ENCODE measurements at regions not wholly inside any gene's neighbourhood (a gene's known extent, or its start where the extent isn't known, plus 50 kb on each side); places are given as distances from the start of the nearest gene placed in this dataset.

DNA sequence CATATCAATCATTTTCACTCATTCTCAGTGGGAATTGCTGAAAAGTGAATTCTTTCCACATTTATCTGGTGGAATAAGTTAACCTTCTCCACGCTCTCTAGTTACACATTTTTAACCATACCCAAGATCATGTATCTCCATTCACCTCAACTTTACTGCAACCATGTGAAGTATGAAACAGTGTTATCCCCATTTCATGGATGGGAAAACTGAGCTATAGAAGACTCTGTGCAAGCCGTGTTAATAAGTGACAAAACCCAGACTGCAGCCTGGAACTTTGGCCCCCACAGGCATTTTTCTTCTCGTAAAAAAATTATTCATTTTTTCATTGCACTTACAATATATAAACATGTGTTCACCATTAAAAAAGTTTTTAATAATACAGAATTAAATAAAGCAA, 82.4 kb upstream of the CCND2 start:
- TF ChIP-seq, protein P1, sequence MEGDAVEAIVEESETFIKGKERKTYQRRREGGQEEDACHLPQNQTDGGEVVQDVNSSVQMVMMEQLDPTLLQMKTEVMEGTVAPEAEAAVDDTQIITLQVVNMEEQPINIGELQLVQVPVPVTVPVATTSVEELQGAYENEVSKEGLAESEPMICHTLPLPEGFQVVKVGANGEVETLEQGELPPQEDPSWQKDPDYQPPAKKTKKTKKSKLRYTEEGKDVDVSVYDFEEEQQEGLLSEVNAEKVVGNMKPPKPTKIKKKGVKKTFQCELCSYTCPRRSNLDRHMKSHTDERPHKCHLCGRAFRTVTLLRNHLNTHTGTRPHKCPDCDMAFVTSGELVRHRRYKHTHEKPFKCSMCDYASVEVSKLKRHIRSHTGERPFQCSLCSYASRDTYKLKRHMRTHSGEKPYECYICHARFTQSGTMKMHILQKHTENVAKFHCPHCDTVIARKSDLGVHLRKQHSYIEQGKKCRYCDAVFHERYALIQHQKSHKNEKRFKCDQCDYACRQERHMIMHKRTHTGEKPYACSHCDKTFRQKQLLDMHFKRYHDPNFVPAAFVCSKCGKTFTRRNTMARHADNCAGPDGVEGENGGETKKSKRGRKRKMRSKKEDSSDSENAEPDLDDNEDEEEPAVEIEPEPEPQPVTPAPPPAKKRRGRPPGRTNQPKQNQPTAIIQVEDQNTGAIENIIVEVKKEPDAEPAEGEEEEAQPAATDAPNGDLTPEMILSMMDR (IDR thresholded peaks at IDR 0.05), result no peak
- TF ChIP-seq EZH2 (IDR thresholded peaks at IDR 0.05; ENCODE audit: borderline replicate concordance, insufficient read depth, low read depth, low read length, poor library complexity, severe bottlenecking), result no peak
